Tibial artery (tissue), 4 donors: ENCODE measurements at regions not wholly inside any gene's neighbourhood (a gene's known extent, or its start where the extent isn't known, plus 50 kb on each side); places are given as distances from the start of the nearest gene placed in this dataset.

Source experiments
- DNase-seq, 2 donors: peaks; one replicate each; pipeline ENCODE4 v3.0.0-alpha.2; 2019
- H3K27ac ChIP-seq, 2 donors: fragments of 200-600 bp; sonication (generic) in 1 of 2; 1 replicate in 1 of 2; 2 replicates in 1 of 2; pipeline ENCODE4 v1.5.1; 2018 to 2019; ENCODE audit warnings: mild to moderate bottlenecking in 1 of 2
- H3K27me3 ChIP-seq, 2 donors: fragments of 200-600 bp; sonication (generic) in 1 of 2; one replicate each; pipeline versions ENCODE4 v1.5.1 to v1.6.0; 2016 to 2019
- H3K36me3 ChIP-seq, 3 donors: fragments of 200-600 bp; sonication (generic) in 2 of 3; one replicate each; pipeline ENCODE4 v1.5.1; 2016 to 2019; ENCODE audit warnings: mild to moderate bottlenecking in 2 of 3
- H3K4me1 ChIP-seq, 4 donors: fragments of 200-600 bp; sonication (generic) in 2 of 4; 1 replicate in 3 of 4; 2 replicates in 1 of 4; pipeline ENCODE4 v1.5.1; 2016 to 2019
- H3K4me3 ChIP-seq, 2 donors: fragments of 200-600 bp; sonication (generic) in 1 of 2; 1 replicate in 1 of 2; 2 replicates in 1 of 2; pipeline ENCODE4 v1.5.1; 2018 to 2019; ENCODE audit warnings: mild to moderate bottlenecking in 2 of 2
- H3K9me3 ChIP-seq, 3 donors: fragments of 200-600 bp; sonication (generic) in 1 of 3; one replicate each; pipeline ENCODE4 v1.5.1; 2016 to 2019
- intact Hi-C: fragments of 100-400 bp; cut with DNase I; formaldehyde crosslinking; loops from one replicate; pipeline ENCODE4 v1.15.0; 2023; ENCODE audit warnings: low total_unique reads
- TF ChIP-seq, protein P1 (sequence below), 2 experiments: fragments of 200-600 bp in 1 of 2; fragments of 450-650 bp in 1 of 2; IDR thresholded peaks; one replicate each; pipeline ENCODE4 v1.5.1; 2017 to 2019; ENCODE audit warnings: antibody characterized with exemption in 2 of 2, mild to moderate bottlenecking in 1 of 2, moderate library complexity in 1 of 2

DNA sequence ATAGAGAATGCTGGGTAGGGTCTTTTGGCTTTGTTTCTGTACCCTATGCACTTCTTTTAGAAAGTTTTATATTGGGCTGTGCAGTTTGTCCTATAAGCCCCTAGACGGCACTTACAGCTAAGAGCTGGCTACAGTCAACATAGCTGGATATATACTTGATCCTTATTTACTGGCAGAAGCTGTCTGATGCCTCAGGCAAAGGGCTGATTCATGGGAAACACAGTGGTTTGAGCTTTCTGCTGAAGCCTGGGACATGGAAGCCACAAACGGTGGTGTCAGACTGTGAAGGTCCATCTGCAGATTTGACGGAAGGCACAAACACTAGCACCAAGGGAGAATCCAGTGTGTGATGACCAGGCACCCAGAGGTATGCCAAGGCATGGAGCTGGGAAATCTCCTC, 608.4 kb downstream of the ANKRD50 start:
- Histone ChIP-seq H3K27me3 (no peaks in the 10 kb centered on the region), H3K4me1 (no peaks in the 10 kb centered on the region), H3K4me3 (no peak overlapping the region), H3K27ac (no peak overlapping the region), H3K36me3 (no peaks in the 10 kb centered on the region), H3K9me3 (peaks cover 0 to 3% (median 0%) of the 10 kb centered on the region in 3 donors)
- TF ChIP-seq, protein P1, sequence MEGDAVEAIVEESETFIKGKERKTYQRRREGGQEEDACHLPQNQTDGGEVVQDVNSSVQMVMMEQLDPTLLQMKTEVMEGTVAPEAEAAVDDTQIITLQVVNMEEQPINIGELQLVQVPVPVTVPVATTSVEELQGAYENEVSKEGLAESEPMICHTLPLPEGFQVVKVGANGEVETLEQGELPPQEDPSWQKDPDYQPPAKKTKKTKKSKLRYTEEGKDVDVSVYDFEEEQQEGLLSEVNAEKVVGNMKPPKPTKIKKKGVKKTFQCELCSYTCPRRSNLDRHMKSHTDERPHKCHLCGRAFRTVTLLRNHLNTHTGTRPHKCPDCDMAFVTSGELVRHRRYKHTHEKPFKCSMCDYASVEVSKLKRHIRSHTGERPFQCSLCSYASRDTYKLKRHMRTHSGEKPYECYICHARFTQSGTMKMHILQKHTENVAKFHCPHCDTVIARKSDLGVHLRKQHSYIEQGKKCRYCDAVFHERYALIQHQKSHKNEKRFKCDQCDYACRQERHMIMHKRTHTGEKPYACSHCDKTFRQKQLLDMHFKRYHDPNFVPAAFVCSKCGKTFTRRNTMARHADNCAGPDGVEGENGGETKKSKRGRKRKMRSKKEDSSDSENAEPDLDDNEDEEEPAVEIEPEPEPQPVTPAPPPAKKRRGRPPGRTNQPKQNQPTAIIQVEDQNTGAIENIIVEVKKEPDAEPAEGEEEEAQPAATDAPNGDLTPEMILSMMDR (IDR thresholded peaks at IDR 0.05), result no peak
- intact Hi-C loops, result loop anchor here (10.0 kb wide), 1 partner anchor 699 kb away; no protein-coding TSS in a partner anchor
- DNase-seq, result no peak

DNA sequence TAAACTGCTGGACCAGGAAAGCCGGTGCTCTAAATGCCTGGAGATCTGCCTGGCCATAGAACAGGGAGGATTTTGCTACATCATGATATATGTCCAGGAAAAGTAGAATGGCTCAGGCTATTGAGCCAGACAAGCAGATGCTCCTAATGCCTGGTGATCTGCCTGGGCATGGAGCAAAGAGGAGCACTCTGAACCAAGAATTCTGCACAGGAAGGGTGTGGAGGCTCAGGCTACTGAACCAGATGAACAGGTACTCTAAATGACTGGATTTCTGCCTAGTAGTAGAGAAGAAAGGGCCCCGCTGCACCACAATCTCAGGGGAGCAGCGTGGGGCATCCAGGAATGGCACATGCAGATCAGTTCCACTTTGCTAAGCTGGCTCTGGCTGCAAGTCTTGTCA, 607.9 kb downstream of the ANKRD50 start:
- Histone ChIP-seq H3K36me3 (no peaks in the 10 kb centered on the region), H3K27me3 (no peaks in the 10 kb centered on the region), H3K4me3 (no peak overlapping the region), H3K4me1 (no peaks in the 10 kb centered on the region), H3K27ac (no peak overlapping the region), H3K9me3 (peaks cover 0 to 3% (median 0%) of the 10 kb centered on the region in 3 donors)
- TF ChIP-seq, protein P1 (IDR thresholded peaks at IDR 0.05), result no peak
- DNase-seq, result no peak
- intact Hi-C loops, result loop anchor here (10.0 kb wide), 1 partner anchor 700 kb away; no protein-coding TSS in a partner anchor

DNA sequence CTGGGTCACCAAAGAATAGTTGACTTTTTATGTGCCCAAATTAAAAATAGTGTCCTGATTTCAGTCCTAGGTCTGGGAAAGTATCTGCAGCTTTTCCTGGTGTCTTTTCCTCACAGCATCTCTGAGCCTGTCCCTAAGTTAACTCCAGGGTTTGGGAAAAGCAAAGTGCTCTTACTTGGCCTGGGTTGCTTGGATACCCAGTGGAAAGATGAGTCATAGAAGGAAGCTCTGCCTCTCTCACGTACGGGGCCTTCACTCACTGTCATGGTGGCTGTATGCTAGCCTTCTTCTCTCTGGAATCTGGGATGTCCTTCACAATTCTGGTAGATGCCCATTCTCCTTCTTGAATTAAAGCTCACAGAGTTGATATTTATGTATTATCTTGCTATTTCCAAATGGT, 607.3 kb downstream of the ANKRD50 start:
- no peaks in the 10 kb centered on the region for H3K27me3 ChIP-seq
- no peaks in the 10 kb centered on the region for H3K36me3 ChIP-seq
- no peaks in the 10 kb centered on the region for H3K4me1 ChIP-seq
- H3K9me3 ChIP-seq, result peaks cover 0 to 3% (median 0%) of the 10 kb centered on the region in 3 donors
- TF ChIP-seq, protein P1 (IDR thresholded peaks at IDR 0.05), result no peak
- no peak overlapping the region for H3K27ac ChIP-seq
- intact Hi-C loops, result loop anchor here (10.0 kb wide), 1 partner anchor 700 kb away; no protein-coding TSS in a partner anchor
- no peak overlapping the region for H3K4me3 ChIP-seq
- no peak for DNase-seq

DNA sequence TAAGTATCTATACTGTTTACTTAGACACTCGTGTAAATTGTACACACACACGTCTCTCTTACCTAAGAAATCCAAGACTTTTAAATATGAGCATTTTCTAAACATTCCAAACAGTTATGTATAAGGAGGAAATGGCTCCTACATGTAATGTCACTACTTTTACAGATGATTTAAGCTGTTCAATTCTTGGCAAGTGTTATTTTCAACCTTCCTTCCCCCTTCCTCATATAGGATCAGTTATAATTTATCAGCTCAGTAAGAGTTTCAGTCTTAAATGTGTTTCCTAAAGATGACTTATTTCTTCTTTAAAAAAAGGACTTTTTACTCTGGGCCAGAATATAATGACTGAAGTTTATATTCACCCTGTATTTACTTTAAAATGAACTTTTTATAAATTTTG, 601.1 kb downstream of the ANKRD50 start:
- Histone ChIP-seq H3K27me3 (no peaks in the 10 kb centered on the region), H3K4me1 (peaks cover 0 to 11% (median 0%) of the 10 kb centered on the region in 4 donors), H3K27ac (no peak overlapping the region), H3K36me3 (no peaks in the 10 kb centered on the region), H3K4me3 (no peak overlapping the region), H3K9me3 (no peaks in the 10 kb centered on the region)
- TF ChIP-seq, protein P1 (IDR thresholded peaks at IDR 0.05), result no peak
- DNase-seq, result no peak
- intact Hi-C loops, result loop anchor here (5.0 kb wide), 1 partner anchor 216 kb away; no protein-coding TSS in a partner anchor

DNA sequence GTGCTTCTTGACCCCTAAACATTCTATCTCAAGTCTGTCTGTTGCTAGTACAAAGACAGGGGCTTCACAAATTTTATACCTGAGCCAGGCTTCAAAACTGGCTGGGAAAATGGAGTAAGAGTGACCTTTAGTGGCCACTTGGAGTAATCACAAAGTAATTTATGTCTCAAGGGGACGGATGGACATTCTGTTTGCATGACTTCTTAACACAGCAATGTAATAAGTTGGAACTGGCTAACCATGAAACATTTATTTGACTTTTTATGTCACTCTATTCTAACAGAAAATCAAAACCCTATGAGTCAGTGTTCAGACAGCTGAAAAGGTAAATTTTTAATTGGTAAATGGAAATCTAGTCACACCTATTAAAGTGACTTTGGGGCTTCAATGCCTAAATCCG, 600.6 kb downstream of the ANKRD50 start:
- Histone ChIP-seq H3K9me3 (no peaks in the 10 kb centered on the region), H3K27ac (no peak overlapping the region), H3K36me3 (no peaks in the 10 kb centered on the region), H3K4me3 (no peak overlapping the region), H3K27me3 (no peaks in the 10 kb centered on the region), H3K4me1 (peaks cover 0 to 11% (median 0%) of the 10 kb centered on the region in 4 donors)
- no peak for DNase-seq
- intact Hi-C loops, result loop anchor here (5.0 kb wide), 1 partner anchor 215 kb away; no protein-coding TSS in a partner anchor
- TF ChIP-seq, protein P1 (IDR thresholded peaks at IDR 0.05), result peak; percentile 59 to 75

DNA sequence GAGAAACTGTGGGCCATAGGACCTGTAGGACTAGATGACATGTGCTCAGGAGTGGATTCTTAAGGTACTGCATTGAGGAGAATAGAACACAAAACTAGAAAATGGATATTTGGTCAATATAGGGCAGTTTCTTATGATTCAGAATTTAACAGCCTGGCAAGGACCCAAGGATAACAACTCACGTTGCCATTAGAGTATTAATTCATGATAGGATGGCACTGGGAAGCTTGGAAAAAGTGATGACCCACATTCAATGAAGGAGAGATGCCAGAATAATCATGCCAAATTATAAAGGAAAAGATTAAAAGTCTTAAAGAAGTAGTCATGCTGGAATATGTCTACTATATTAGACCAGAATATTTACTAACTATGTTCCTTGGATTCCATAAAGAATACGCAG, 594.5 kb downstream of the ANKRD50 start:
- intact Hi-C loops, result no loop called here
- no peaks in the 10 kb centered on the region for H3K27me3 ChIP-seq

More for the DNA sequence above, 594.5 kb downstream of the ANKRD50 start:
- Histone ChIP-seq H3K27ac (no peak overlapping the region), H3K9me3 (no peaks in the 10 kb centered on the region), H3K4me3 (no peak overlapping the region), H3K4me1 (peaks cover 0 to 9% (median 0%) of the 10 kb centered on the region in 4 donors), H3K36me3 (no peaks in the 10 kb centered on the region)
- no peak for DNase-seq
- TF ChIP-seq, protein P1 (IDR thresholded peaks at IDR 0.05), result no peak
